Mesendoderm (in vitro differentiated cells): ENCODE measurements at regions not wholly inside any gene's neighbourhood (a gene's known extent, or its start where the extent isn't known, plus 50 kb on each side); places are given as distances from the start of the nearest gene placed in this dataset.

Source experiments
- DNase-seq: peaks from one replicate; pipeline ENCODE4 v3.0.0; 2013
- H2AK5ac ChIP-seq: 2 replicates; pipeline ENCODE4 v1.6.1; 2013; ENCODE audit warnings: low read length, inconsistent platforms
- H2BK120ac ChIP-seq: 2 replicates; pipeline ENCODE4 v1.6.1; 2013; ENCODE audit warnings: low read depth, mild to moderate bottlenecking, low read length, moderate library complexity, mixed read lengths
- H2BK15ac ChIP-seq: replicated peaks from 2 replicates; pipeline ENCODE4 v1.6.1; 2013; ENCODE audit warnings: low read depth, mild to moderate bottlenecking, moderate library complexity
- H2BK5ac ChIP-seq: 2 replicates; pipeline ENCODE4 v1.6.1; 2013; ENCODE audit warnings: low read length, inconsistent platforms
- H3K18ac ChIP-seq: 2 replicates; pipeline ENCODE4 v1.6.1; 2013; ENCODE audit warnings: mild to moderate bottlenecking, low read length, mixed read lengths
- H3K23ac ChIP-seq: one replicate; pipeline ENCODE4 v1.6.1; 2013; ENCODE audit warnings: low read length
- H3K27ac ChIP-seq: 2 replicates; pipeline ENCODE4 v1.5.1; 2013; ENCODE audit warnings: low read depth, mild to moderate bottlenecking, inconsistent platforms, low read length, moderate library complexity
- H3K27me3 ChIP-seq: 2 replicates; pipeline ENCODE4 v1.6.1; 2013; ENCODE audit warnings: low read length, control low read depth, mild to moderate bottlenecking, inconsistent platforms; ENCODE audit not compliant: insufficient read depth, poor library complexity
- H3K36me3 ChIP-seq: 2 replicates; pipeline ENCODE4 v1.6.1; 2013; ENCODE audit warnings: low read length, inconsistent platforms; ENCODE audit not compliant: control insufficient read depth, insufficient read depth
- H3K4ac ChIP-seq: one replicate; pipeline ENCODE4 v1.6.1; 2013; ENCODE audit warnings: low read depth, mild to moderate bottlenecking, low read length, moderate library complexity
- H3K4me1 ChIP-seq: 2 replicates; pipeline ENCODE4 v1.6.1; 2013; ENCODE audit warnings: low read depth, low read length, inconsistent platforms; ENCODE audit not compliant: control insufficient read depth
- H3K4me2 ChIP-seq: 2 replicates; pipeline ENCODE4 v1.6.1; 2013; ENCODE audit warnings: low read length
- H3K4me3 ChIP-seq: 2 replicates; pipeline ENCODE4 v1.5.1; 2013; ENCODE audit warnings: mild to moderate bottlenecking, low read length
- H3K56ac ChIP-seq: one replicate; pipeline ENCODE4 v1.6.1; 2013; ENCODE audit warnings: low read length
- H3K79me1 ChIP-seq: 2 replicates; pipeline ENCODE4 v1.6.1; 2013; ENCODE audit warnings: low read length, inconsistent platforms
- H3K79me2 ChIP-seq: 2 replicates; pipeline ENCODE4 v1.6.1; 2013; ENCODE audit warnings: mild to moderate bottlenecking, low read length; ENCODE audit not compliant: control insufficient read depth, insufficient read depth
- H3K9ac ChIP-seq: 2 replicates; pipeline ENCODE4 v1.6.1; 2013; ENCODE audit warnings: low read length, inconsistent platforms
- H4K5ac ChIP-seq: one replicate; pipeline ENCODE4 v1.6.1; 2013; ENCODE audit warnings: low read length
- H4K8ac ChIP-seq: one replicate; pipeline ENCODE4 v1.6.1; 2013; ENCODE audit warnings: low read depth, mild to moderate bottlenecking, control low read depth, low read length, moderate library complexity
- WGBS: extraction: QIAGEN DNeasy Blood & Tissue Kit; methylation state at CpG from one replicate; pipeline ENCODE4 v1.1.7; 2013; ENCODE audit warnings: low lambda C conversion rate, missing lambda C conversion rate; ENCODE audit not compliant: insufficient coverage; ENCODE audit errors: extremely low coverage; 5-methylcytosine and 5-hydroxymethylcytosine counted together

DNA sequence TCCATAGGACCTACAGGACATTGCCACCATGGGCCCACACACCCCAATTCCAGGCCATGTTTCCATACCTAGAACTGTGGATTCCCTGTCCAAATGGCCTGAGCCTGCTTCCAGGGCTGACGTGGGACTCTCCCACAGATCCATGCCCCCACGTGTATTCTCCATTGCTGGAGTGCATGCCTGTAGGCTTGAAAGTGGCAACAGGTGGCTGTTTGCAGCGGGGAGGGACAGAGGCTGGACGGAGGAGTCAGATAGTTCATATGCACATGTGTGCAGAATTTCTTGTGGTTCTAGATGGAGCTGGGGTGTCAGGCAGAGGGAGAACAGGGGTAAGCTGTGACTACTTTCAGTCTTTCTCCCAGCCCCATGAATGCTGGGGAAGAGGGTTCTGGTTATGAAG lies 285.7 kb upstream of the ANKRD55 start:
- Histone ChIP-seq H3K4ac (no peak overlapping the region), H3K56ac (no peak overlapping the region), H3K4me1 (peaks cover 4% of the 10 kb centered on the region)

DNA sequence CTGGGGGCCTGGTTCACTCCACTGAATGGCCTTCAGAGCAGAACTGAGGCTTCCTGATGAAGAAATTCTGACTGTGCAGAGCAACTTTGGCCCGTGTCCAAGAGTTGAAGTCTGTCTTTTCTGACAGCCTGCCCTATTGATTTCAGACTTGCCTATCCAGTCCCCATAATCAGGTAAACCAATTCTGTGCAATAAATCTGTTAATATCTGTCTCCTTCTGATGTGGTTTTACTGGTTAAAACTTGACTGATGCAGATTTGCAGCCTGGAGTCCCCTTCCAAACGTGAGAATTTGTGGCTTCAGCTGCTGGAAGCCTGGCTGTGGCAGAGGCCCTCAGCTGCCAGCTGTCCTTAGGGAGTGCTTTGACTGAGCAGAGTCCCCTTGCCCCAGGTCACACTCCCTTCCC lies 283.9 kb upstream of the ANKRD55 start:
- no peak overlapping the region for H4K5ac ChIP-seq
- H3K9ac ChIP-seq, result no peak overlapping the region
- no peak overlapping the region for H4K8ac ChIP-seq
- no peak overlapping the region for H3K23ac ChIP-seq
- H3K4me3 ChIP-seq, result no peak overlapping the region
- H3K4ac ChIP-seq, result no peak overlapping the region
- WGBS, result no CpG with 5 or more reads among the region's 2 CpGs
- no peak overlapping the region for H2AK5ac ChIP-seq
- H3K79me1 ChIP-seq, result no peaks in the 10 kb centered on the region
- no peak overlapping the region for H2BK15ac ChIP-seq
- no peak overlapping the region for H3K4me2 ChIP-seq
- no peak overlapping the region for H3K27ac ChIP-seq
- no peaks in the 10 kb centered on the region for H3K36me3 ChIP-seq
- H3K18ac ChIP-seq, result no peak overlapping the region
- H3K4me1 ChIP-seq, result peaks cover 4% of the 10 kb centered on the region
- H2BK120ac ChIP-seq, result no peak overlapping the region
- H3K79me2 ChIP-seq, result no peaks in the 10 kb centered on the region
- H3K27me3 ChIP-seq, result no peaks in the 10 kb centered on the region
- H3K56ac ChIP-seq, result no peak overlapping the region
- no peak for DNase-seq
- H2BK5ac ChIP-seq, result no peak overlapping the region

More for the DNA sequence above, 285.7 kb upstream of the ANKRD55 start:
- Histone ChIP-seq H4K8ac (no peak overlapping the region), H2AK5ac (no peak overlapping the region), H2BK15ac (no peak overlapping the region), H3K36me3 (no peaks in the 10 kb centered on the region), H2BK120ac (no peak overlapping the region), H3K4me2 (no peak overlapping the region), H2BK5ac (no peak overlapping the region), H3K4me3 (no peak overlapping the region), H4K5ac (no peak overlapping the region), H3K23ac (no peak overlapping the region), H3K18ac (no peak overlapping the region), H3K79me2 (no peaks in the 10 kb centered on the region), H3K27me3 (no peaks in the 10 kb centered on the region), H3K79me1 (no peaks in the 10 kb centered on the region), H3K9ac (no peak overlapping the region), H3K27ac (no peak overlapping the region)
- DNase-seq, result no peak
- no CpG with 5 or more reads among the region's 4 CpGs for WGBS

DNA sequence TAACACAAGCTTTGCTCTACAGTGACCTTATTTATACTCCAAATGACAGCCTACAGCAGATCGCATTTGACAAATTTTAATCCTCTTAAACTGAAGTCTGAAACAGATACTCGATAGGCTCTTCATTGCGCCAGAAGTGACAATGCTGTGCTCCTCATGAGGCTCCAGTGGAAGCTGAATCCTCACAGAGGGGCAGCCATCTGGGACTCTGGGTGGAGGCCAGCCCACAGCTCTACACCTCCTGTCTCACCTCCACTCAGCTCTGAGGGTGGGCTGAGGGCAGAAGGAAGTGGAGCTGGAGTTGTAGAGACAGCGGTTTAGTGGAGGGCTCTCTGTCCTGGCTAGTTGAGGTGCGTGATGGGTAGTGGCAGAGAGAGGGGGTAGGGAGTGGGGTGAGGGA lies 283.3 kb upstream of the ANKRD55 start:
- Histone ChIP-seq H3K18ac (no peak overlapping the region), H2BK15ac (no peak overlapping the region), H2BK120ac (no peak overlapping the region), H3K9ac (no peak overlapping the region), H3K23ac (no peak overlapping the region), H3K56ac (no peak overlapping the region), H3K4me2 (no peak overlapping the region), H3K4me3 (no peak overlapping the region), H3K4me1 (peaks cover 4% of the 10 kb centered on the region), H3K36me3 (no peaks in the 10 kb centered on the region), H4K5ac (no peak overlapping the region), H3K27ac (no peak overlapping the region), H3K4ac (no peak overlapping the region), H3K79me1 (no peaks in the 10 kb centered on the region), H2AK5ac (no peak overlapping the region), H2BK5ac (no peak overlapping the region), H3K27me3 (no peaks in the 10 kb centered on the region), H4K8ac (no peak overlapping the region), H3K79me2 (no peaks in the 10 kb centered on the region)
- WGBS, result no CpG with 5 or more reads among the region's 5 CpGs
- no peak for DNase-seq

DNA sequence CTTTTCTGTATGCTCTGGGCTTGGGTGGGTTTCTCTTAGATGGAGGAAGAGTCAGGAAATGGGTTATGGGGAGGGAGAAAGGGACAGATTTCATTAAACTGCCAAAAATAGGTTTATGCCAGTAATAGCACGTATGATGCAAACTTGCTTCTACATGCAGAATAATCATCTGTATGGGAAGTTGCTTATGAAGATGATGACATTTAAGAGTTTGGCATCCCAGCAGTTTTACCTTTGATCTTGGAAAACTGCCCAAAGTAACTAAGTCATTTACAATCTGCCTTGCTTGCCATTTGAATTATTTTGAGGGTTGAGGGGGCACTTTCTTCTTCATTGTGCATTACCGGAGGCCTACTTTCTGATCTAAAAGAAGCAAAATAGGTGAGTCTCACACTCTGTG lies 282.9 kb upstream of the ANKRD55 start:
- Histone ChIP-seq H4K8ac (no peak overlapping the region), H3K4me1 (peaks cover 4% of the 10 kb centered on the region), H2BK15ac (no peak overlapping the region), H3K4me2 (no peak overlapping the region), H3K9ac (no peak overlapping the region), H3K27me3 (no peaks in the 10 kb centered on the region), H3K79me2 (no peaks in the 10 kb centered on the region), H3K4ac (no peak overlapping the region), H3K79me1 (no peaks in the 10 kb centered on the region), H2AK5ac (no peak overlapping the region), H3K18ac (no peak overlapping the region), H3K36me3 (no peaks in the 10 kb centered on the region), H3K27ac (no peak overlapping the region), H3K56ac (no peak overlapping the region), H4K5ac (no peak overlapping the region), H2BK5ac (no peak overlapping the region), H2BK120ac (no peak overlapping the region), H3K4me3 (no peak overlapping the region), H3K23ac (no peak overlapping the region)
- no CpG with 5 or more reads among the region's 2 CpGs for whole genome bisulfite sequencing
- DNase-seq, result no peak

DNA sequence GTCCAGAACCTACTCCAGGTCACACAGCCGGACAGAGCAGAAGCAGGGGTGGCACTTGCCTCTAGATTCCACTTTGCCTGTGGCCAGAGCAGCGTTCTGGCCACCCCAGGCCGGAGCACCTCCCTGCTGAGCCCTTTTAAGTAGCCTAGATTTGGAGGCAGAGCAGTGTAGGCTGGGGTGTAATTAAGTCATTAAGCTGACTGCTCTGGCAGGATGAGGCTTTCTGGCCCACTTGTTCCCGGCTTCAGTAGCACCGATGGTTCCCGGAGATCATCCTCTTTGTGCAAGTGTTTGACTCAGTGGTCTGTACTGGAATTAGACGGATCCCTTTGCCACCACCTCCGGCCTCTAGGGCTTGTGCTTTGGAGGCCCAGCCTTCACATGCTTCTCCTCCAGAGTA lies 281.9 kb upstream of the ANKRD55 start:
- DNase-seq, result no peak
- H2BK120ac ChIP-seq, result no peak overlapping the region
- no peak overlapping the region for H3K27ac ChIP-seq
- no peaks in the 10 kb centered on the region for H3K27me3 ChIP-seq
- no peaks in the 10 kb centered on the region for H3K79me1 ChIP-seq
- H4K8ac ChIP-seq, result no peak overlapping the region
- peak overlapping the region; percentile 49 for H3K4ac ChIP-seq
- H3K4me3 ChIP-seq, result no peak overlapping the region
- peaks cover 4% of the 10 kb centered on the region for H3K4me1 ChIP-seq
- no peak overlapping the region for H3K4me2 ChIP-seq
- no peak overlapping the region for H2AK5ac ChIP-seq
- WGBS, result no CpG with 5 or more reads among the region's 8 CpGs
- no peak overlapping the region for H3K56ac ChIP-seq
- no peaks in the 10 kb centered on the region for H3K79me2 ChIP-seq
- H3K18ac ChIP-seq, result peak overlapping the region; percentile 2
- no peak overlapping the region for H2BK15ac ChIP-seq
- H3K9ac ChIP-seq, result no peak overlapping the region
- no peak overlapping the region for H4K5ac ChIP-seq
- H2BK5ac ChIP-seq, result no peak overlapping the region
- H3K36me3 ChIP-seq, result no peaks in the 10 kb centered on the region
- H3K23ac ChIP-seq, result peak overlapping the region; percentile 9

DNA sequence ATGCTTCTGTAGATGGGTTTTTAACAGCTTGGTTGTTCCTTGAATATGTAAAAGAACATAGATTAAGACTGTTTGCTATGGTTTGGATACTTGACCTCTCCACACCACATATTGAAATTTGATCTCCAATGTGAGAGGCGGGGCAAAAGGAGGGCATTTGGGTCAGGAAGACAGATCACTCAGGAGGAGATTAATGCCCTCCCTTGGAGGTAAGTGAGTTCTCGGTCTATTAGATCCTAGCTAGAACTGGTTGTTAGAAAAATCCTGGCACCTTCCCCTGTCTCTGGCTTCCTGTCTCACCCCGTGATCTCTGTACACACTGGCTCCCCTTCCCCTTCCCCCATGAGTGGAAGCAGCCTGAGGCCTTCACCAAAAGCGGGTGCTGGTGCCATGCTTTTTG lies 281.1 kb upstream of the ANKRD55 start:
- H3K18ac ChIP-seq, result peak overlapping the region; percentile 2
- no peak overlapping the region for H3K4me2 ChIP-seq
- H3K36me3 ChIP-seq, result no peaks in the 10 kb centered on the region
- no peak overlapping the region for H2AK5ac ChIP-seq
- H3K9ac ChIP-seq, result no peak overlapping the region
- H2BK5ac ChIP-seq, result no peak overlapping the region
- peaks cover 4% of the 10 kb centered on the region for H3K4me1 ChIP-seq
- H3K79me2 ChIP-seq, result no peaks in the 10 kb centered on the region
- H3K4me3 ChIP-seq, result no peak overlapping the region
- no peak overlapping the region for H3K27ac ChIP-seq
- H4K8ac ChIP-seq, result no peak overlapping the region
- no peak overlapping the region for H3K56ac ChIP-seq
- no CpG with 5 or more reads among the region's 4 CpGs for WGBS
- no peak overlapping the region for H4K5ac ChIP-seq
- no peaks in the 10 kb centered on the region for H3K79me1 ChIP-seq
- H2BK15ac ChIP-seq, result no peak overlapping the region
- no peaks in the 10 kb centered on the region for H3K27me3 ChIP-seq
- peak; percentile 48 for DNase-seq
- H3K4ac ChIP-seq, result no peak overlapping the region
- H3K23ac ChIP-seq, result no peak overlapping the region
- H2BK120ac ChIP-seq, result no peak overlapping the region
